GM12878 (cell line): ENCODE measurements at regions not wholly inside any gene's neighbourhood (a gene's known extent, or its start where the extent isn't known, plus 50 kb on each side); places are given as distances from the start of the nearest gene placed in this dataset.

Source experiments
- ATAC-seq: fragments of 200-7000 bp; cut with Tn5 transposase; 3 replicates; pipeline ENCODE4 v1.9.1; 2020; ENCODE audit warnings: mild to moderate bottlenecking, moderate library complexity
- BruUV-seq: library from RNA; stranded (reverse); fragments of 400-500 nt; replicated peaks from 2 replicates; lab custom pipeline; 2021; lab: Mats Ljungman, UMichigan
- CTCF ChIA-PET: fragments of 300-600 bp; sonication (Branson Sonifier 250); formaldehyde crosslinking; extraction: SDS; loops from one replicate; lab custom pipeline; 2021; ENCODE audit warnings: inconsistent platforms; lab: Yijun Ruan, JAX
- POLR2A ChIA-PET: fragments of 350-600 bp; formaldehyde crosslinking; extraction: SDS; loops from one replicate; lab custom pipeline; 2021; ENCODE audit warnings: inconsistent platforms; lab: Charles Lee
- RAD21 ChIA-PET: fragments of 300-600 bp; sonication (Branson Sonifier 250); formaldehyde crosslinking; loops from one replicate; lab custom pipeline; 2023; ENCODE audit warnings: antibody characterized with exemption; ENCODE audit not compliant: unreplicated experiment; lab: Charles Lee
- SMC1A ChIA-PET: fragments of 300-600 bp; sonication (Branson Sonifier 250); formaldehyde crosslinking; loops from one replicate; lab custom pipeline; 2023; ENCODE audit not compliant: unreplicated experiment, uncharacterized antibody; lab: Charles Lee
- DNase-seq: peaks from one replicate; pipeline ENCODE4 v3.0.0-alpha.2; 2011; ENCODE audit warnings: low read depth, low spot score
- FAIRE-seq: peaks from 3 replicates; lab custom pipeline; 2011; peaks lifted over from hg19 to GRCh38; lab: Jason Lieb, UNC
- H2AFZ ChIP-seq: 2 replicates; pipeline ENCODE4 v1.6.0; 2011; ENCODE audit warnings: low read depth, low read length, control low read depth; ENCODE audit not compliant: control insufficient read depth
- H3K27ac ChIP-seq: 2 replicates; pipeline ENCODE4 v1.5.1; 2011; ENCODE audit warnings: control low read depth; ENCODE audit not compliant: control insufficient read depth, insufficient read depth
- H3K27me3 ChIP-seq, 2 experiments: replicated peaks in 1 of 2; 2 replicates each; pipeline versions ENCODE4 v1.6.0 to v1.6.1; 2011; ENCODE audit warnings: low read length in 1 of 2; ENCODE audit not compliant: control insufficient read depth in 2 of 2, insufficient read depth in 2 of 2
- H3K36me3 ChIP-seq, 2 experiments: 2 replicates each; pipeline ENCODE4 v1.5.1; 2011; ENCODE audit warnings: low read length in 1 of 2; ENCODE audit not compliant: control insufficient read depth in 2 of 2, insufficient read depth in 2 of 2
- H3K4me1 ChIP-seq: 2 replicates; pipeline ENCODE4 v1.6.1; 2011; ENCODE audit warnings: mild to moderate bottlenecking, low read length, moderate library complexity, mixed read lengths; ENCODE audit not compliant: control insufficient read depth, insufficient read depth
- H3K4me2 ChIP-seq: 2 replicates; pipeline ENCODE4 v1.6.0; 2011; ENCODE audit warnings: control low read depth; ENCODE audit not compliant: control insufficient read depth, insufficient read depth
- H3K4me3 ChIP-seq: fragments of 200-600 bp; sonication (generic); 2 replicates; pipeline ENCODE4 v1.5.1; 2016
- H3K79me2 ChIP-seq: 2 replicates; pipeline ENCODE4 v1.6.0; 2011; ENCODE audit warnings: low read length; ENCODE audit not compliant: control insufficient read depth, insufficient read depth
- H3K9ac ChIP-seq: 2 replicates; pipeline ENCODE4 v1.8.0; 2011; ENCODE audit warnings: low read length, control low read depth, mixed read lengths; ENCODE audit not compliant: control insufficient read depth, insufficient read depth
- H3K9me3 ChIP-seq: replicated peaks from 3 replicates; pipeline ENCODE4 v1.5.1; 2011; ENCODE audit warnings: mild to moderate bottlenecking, low read length; ENCODE audit not compliant: control insufficient read depth, insufficient read depth
- H4K20me1 ChIP-seq: 2 replicates; pipeline ENCODE4 v1.6.0; 2011; ENCODE audit not compliant: control insufficient read depth, insufficient read depth
- CEBPB ChIP-seq, 2 experiments: fragments of 150-350 bp in 1 of 2; IDR thresholded peaks; 2 replicates each; pipeline ENCODE4 v1.6.1; 2012 to 2014; ENCODE audit warnings: low read depth in 2 of 2, low read length in 2 of 2, borderline replicate concordance in 1 of 2, inconsistent platforms in 1 of 2
- CREB1 ChIP-seq: IDR thresholded peaks from 2 replicates; pipeline ENCODE4 v1.6.1; 2012; ENCODE audit warnings: low read depth, mild to moderate bottlenecking, inconsistent platforms
- SP1 ChIP-seq: IDR thresholded peaks from one replicate; pipeline ENCODE4 v1.6.1; 2011; ENCODE audit warnings: low read depth, low read length
- TBL1XR1 ChIP-seq: IDR thresholded peaks from 2 replicates; pipeline ENCODE4 v1.6.1; 2012; ENCODE audit warnings: low read depth, low read length, improper control_type of control experiment
- ZNF274 ChIP-seq: IDR thresholded peaks from one replicate; pipeline ENCODE4 v1.8.0; 2011; ENCODE audit not compliant: insufficient read length, insufficient read depth
- WGBS: methylation state at CpG from one replicate; pipeline ENCODE4 v1.1.6; 2016; ENCODE audit warnings: low lambda C conversion rate; ENCODE audit not compliant: insufficient replicate concordance, insufficient coverage; ENCODE audit errors: missing lambda C conversion rate; 5-methylcytosine and 5-hydroxymethylcytosine counted together
- in situ Hi-C: fragments of 300-500 bp; cut with MboI; formaldehyde crosslinking; loops from 9 replicates; pipeline ENCODE4 v1.14.3; 2018; ENCODE audit warnings: mixed read lengths
- intact Hi-C: fragments of 100-400 bp; cut with micrococcal nuclease; formaldehyde crosslinking; loops from one replicate; pipeline ENCODE4 v1.14.2; 2022; ENCODE audit not compliant: unreplicated experiment
- TF ChIP-seq, protein P1 (sequence below): fragments of 450-650 bp; formaldehyde crosslinking; IDR thresholded peaks from 2 replicates; pipeline ENCODE4 v1.5.0; 2022; ENCODE audit warnings: mild to moderate bottlenecking, missing genetic modification characterization
- TF ChIP-seq, protein P2 (sequence below): fragments of 450-650 bp; IDR thresholded peaks from 2 replicates; pipeline ENCODE4 v1.6.1; 2016; ENCODE audit warnings: mild to moderate bottlenecking

DNA sequence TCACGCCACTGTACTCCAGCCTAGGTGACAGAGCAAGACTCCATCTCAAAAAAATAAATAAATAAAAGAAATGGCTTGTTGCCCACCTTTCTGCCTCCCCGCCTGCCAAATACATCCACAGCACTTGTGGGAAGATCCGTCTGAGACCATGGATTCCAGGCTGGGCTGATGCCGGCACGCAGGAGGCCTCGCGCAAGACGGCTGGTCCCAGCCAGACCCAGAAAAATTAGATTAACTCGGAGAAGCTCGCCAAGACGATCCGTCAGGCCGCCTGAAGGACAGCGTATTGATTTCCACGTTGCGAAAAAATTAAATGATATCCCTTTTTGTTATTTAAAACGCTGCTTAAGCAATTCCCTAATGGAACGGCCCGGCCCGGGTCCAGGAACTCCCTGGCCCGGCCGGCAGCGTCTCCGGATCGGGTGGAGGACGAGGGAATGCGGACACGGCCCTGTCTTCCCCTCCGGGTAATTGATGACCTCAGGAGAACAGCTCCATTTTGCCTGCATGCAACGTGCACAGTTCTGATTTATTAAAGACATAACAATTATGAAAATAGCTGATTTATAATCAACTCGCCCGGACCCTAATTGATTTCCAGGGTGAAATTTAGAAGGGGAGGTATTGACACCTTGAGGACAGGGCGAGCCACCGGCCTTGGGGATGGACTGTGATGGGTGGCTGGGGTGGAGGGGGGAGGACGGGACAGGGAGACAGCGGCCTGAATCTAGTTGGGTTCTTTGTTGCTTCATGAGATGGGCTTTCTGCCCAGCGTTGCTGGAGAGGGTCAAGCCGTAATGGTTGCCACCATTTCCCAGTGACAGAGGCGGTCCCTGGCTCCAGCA lies 52.1 kb downstream of the ZNRF4 start:
- Histone ChIP-seq H3K79me2 (no peaks in the 10 kb centered on the region), H3K4me3 (no peak overlapping the region), H3K27me3 (no peaks in the 10 kb centered on the region), H3K4me1 (no peaks in the 10 kb centered on the region), H3K4me2 (no peak overlapping the region), H3K36me3 (no peaks in the 10 kb centered on the region), H2AFZ (no peak overlapping the region), H3K9me3 (peaks cover 3% of the 10 kb centered on the region; the same call in 1 of the 3 replicates), H4K20me1 (no peaks in the 10 kb centered on the region), H3K27ac (no peak overlapping the region), H3K9ac (no peak overlapping the region)
- in situ Hi-C loops (no loop called here), intact Hi-C loops (no loop called here)
- ChIA-PET RAD21 (interaction anchor here (0.5 kb wide), 1 partner anchor 39 kb away, joined by 5 read pairs; no protein-coding TSS in a partner anchor), POLR2A (no interaction called here), SMC1A (no interaction called here), CTCF (no interaction called here)
- ATAC-seq (no peak), FAIRE-seq (no peak), DNase-seq (no peak)
- no TSS peak for BruUV-seq
- WGBS, result 73% methylated on average over 39 of the region's 39 CpGs
- TF ChIP-seq, protein P1, sequence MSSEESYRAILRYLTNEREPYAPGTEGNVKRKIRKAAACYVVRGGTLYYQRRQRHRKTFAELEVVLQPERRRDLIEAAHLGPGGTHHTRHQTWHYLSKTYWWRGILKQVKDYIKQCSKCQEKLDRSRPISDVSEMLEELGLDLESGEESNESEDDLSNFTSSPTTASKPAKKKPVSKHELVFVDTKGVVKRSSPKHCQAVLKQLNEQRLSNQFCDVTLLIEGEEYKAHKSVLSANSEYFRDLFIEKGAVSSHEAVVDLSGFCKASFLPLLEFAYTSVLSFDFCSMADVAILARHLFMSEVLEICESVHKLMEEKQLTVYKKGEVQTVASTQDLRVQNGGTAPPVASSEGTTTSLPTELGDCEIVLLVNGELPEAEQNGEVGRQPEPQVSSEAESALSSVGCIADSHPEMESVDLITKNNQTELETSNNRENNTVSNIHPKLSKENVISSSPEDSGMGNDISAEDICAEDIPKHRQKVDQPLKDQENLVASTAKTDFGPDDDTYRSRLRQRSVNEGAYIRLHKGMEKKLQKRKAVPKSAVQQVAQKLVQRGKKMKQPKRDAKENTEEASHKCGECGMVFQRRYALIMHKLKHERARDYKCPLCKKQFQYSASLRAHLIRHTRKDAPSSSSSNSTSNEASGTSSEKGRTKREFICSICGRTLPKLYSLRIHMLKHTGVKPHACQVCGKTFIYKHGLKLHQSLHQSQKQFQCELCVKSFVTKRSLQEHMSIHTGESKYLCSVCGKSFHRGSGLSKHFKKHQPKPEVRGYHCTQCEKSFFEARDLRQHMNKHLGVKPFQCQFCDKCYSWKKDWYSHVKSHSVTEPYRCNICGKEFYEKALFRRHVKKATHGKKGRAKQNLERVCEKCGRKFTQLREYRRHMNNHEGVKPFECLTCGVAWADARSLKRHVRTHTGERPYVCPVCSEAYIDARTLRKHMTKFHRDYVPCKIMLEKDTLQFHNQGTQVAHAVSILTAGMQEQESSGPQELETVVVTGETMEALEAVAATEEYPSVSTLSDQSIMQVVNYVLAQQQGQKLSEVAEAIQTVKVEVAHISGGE (CRISPR knock-in tag), result no peak
- TF ChIP-seq ZNF274 (no peak), TBL1XR1 (no peak), CREB1 (no peak), CEBPB (IDR thresholded peaks at IDR 0.05; ENCODE audit: borderline replicate concordance in 1 of 2, low read depth in 2 of 2, low read length in 2 of 2) (no peak), SP1 (no peak)
- TF ChIP-seq, protein P2, sequence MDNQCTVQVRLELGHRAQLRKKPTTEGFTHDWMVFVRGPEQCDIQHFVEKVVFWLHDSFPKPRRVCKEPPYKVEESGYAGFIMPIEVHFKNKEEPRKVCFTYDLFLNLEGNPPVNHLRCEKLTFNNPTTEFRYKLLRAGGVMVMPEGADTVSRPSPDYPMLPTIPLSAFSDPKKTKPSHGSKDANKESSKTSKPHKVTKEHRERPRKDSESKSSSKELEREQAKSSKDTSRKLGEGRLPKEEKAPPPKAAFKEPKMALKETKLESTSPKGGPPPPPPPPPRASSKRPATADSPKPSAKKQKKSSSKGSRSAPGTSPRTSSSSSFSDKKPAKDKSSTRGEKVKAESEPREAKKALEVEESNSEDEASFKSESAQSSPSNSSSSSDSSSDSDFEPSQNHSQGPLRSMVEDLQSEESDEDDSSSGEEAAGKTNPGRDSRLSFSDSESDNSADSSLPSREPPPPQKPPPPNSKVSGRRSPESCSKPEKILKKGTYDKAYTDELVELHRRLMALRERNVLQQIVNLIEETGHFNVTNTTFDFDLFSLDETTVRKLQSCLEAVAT, result no peak
